ENCODE measurements at regions not wholly inside any gene's neighbourhood (a gene's known extent, or its start where the extent isn't known, plus 50 kb on each side); places are given as distances from the start of the nearest gene placed in this dataset.

DNA sequence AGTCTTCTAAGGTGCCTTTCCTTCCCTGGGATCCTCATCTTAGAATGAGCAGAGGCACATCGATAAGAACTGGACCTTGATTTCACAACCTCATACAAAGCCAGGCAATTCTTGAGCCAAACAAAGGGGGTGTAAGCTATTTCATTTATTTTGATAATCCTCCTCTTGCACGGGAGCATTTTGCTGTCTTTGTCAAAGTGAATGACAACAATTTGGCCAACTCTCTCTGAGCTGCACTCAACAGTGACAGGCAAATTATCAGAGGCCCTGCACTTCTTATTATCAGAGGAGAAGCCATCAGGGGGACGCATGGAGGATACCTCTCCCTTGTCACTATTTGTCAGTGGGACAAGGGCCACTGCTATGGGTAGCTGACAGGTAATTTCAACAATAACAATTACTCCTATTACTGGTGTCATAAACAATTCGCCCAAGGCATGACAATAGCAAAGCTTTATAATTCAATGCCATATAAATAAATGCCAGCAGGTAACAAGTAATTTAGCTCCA, 260.4 kb downstream of the MEIS1 start:
- no peaks in the 10 kb centered on the region for H3K27me3 ChIP-seq (ENCODE audit: insufficient read depth, low read depth)

DNA sequence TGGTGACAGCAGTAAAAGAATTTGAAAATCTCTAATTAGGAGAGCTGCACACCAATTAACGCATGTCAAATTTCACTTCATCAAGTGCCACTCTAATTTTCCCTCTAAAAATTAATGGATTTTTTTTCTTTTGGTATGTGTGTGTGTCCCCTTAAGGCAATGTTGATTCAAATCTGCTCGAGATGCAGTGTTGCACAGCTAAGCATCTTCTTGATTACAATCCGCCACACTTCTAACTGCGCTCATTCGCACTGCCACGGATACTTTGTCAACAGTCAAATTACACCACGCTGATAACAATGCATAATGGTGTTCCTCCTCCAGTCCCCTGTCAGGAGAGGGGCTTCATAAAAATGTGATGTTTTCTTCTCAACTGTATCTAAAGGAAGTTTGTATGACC, 261.4 kb downstream of the MEIS1 start:
- Histone ChIP-seq H3K4me1 (replicated peaks; ENCODE audit: insufficient read depth) (peaks cover 4% of the 10 kb centered on the region), H3K36me3 (ENCODE audit: low read depth) (no peaks in the 10 kb centered on the region), H3K4me2 (no peak overlapping the region), H2AFZ (no peak overlapping the region), H3K27me3 (ENCODE audit: insufficient read depth, low read depth) (no peaks in the 10 kb centered on the region), H3F3A (ENCODE audit: insufficient read depth, low read depth) (no peaks in the 10 kb centered on the region), H3K27ac (no peak overlapping the region), H4K20me1 (ENCODE audit: insufficient read depth) (0 out of 2 replicates have a peak, but pooled peaks cover 3% of the 10 kb centered on the region), H3K9me2 (ENCODE audit: insufficient read depth) (no peaks in the 10 kb centered on the region), H3K4me3 (no peak overlapping the region), H3K9me3 (ENCODE audit: insufficient read depth, low read depth) (no peaks in the 10 kb centered on the region), H3K79me2 (ENCODE audit: low read depth) (no peaks in the 10 kb centered on the region)
- BruUV-seq (replicated peaks), result no TSS peak
- POLR2A ChIA-PET (ENCODE audit: unreplicated experiment), result no interaction called here
- TF ChIP-seq, protein P1, sequence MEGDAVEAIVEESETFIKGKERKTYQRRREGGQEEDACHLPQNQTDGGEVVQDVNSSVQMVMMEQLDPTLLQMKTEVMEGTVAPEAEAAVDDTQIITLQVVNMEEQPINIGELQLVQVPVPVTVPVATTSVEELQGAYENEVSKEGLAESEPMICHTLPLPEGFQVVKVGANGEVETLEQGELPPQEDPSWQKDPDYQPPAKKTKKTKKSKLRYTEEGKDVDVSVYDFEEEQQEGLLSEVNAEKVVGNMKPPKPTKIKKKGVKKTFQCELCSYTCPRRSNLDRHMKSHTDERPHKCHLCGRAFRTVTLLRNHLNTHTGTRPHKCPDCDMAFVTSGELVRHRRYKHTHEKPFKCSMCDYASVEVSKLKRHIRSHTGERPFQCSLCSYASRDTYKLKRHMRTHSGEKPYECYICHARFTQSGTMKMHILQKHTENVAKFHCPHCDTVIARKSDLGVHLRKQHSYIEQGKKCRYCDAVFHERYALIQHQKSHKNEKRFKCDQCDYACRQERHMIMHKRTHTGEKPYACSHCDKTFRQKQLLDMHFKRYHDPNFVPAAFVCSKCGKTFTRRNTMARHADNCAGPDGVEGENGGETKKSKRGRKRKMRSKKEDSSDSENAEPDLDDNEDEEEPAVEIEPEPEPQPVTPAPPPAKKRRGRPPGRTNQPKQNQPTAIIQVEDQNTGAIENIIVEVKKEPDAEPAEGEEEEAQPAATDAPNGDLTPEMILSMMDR (conservative IDR thresholded peaks at IDR 0.05), result no peak
- no peak for TF ChIP-seq EZH2 (IDR thresholded peaks at IDR 0.05; ENCODE audit: low read depth)
- CTCF ChIA-PET, result no interaction called here
- no peak for DNase-seq
- intact Hi-C loops (cut with micrococcal nuclease; ENCODE audit: unreplicated experiment), result no loop called here

More for the DNA sequence above, 260.4 kb downstream of the MEIS1 start:
- no peak for DNase-seq
- no peaks in the 10 kb centered on the region for H3K9me2 ChIP-seq (ENCODE audit: insufficient read depth)
- H3K4me3 ChIP-seq, result no peak overlapping the region
- 0 out of 2 replicates have a peak, but pooled peaks cover 5% of the 10 kb centered on the region for H4K20me1 ChIP-seq (ENCODE audit: insufficient read depth)
- TF ChIP-seq, protein P1 (conservative IDR thresholded peaks at IDR 0.05), result no peak
- no peak for TF ChIP-seq EZH2 (IDR thresholded peaks at IDR 0.05; ENCODE audit: low read depth)
- H3K79me2 ChIP-seq (ENCODE audit: low read depth), result no peaks in the 10 kb centered on the region
- no TSS peak for BruUV-seq (replicated peaks)
- peaks cover 3% of the 10 kb centered on the region for H3K4me1 ChIP-seq (replicated peaks; ENCODE audit: insufficient read depth)
- ChIA-PET POLR2A (ENCODE audit: unreplicated experiment) (no interaction called here), CTCF (no interaction called here)
- H3K36me3 ChIP-seq (ENCODE audit: low read depth), result no peaks in the 10 kb centered on the region
- no peak overlapping the region for H2AFZ ChIP-seq
- no peaks in the 10 kb centered on the region for H3K9me3 ChIP-seq (ENCODE audit: insufficient read depth, low read depth)
- no peaks in the 10 kb centered on the region for H3F3A ChIP-seq (ENCODE audit: insufficient read depth, low read depth)
- intact Hi-C loops (cut with micrococcal nuclease; ENCODE audit: unreplicated experiment), result no loop called here
- no peak overlapping the region for H3K4me2 ChIP-seq
- H3K27ac ChIP-seq, result no peak overlapping the region

DNA sequence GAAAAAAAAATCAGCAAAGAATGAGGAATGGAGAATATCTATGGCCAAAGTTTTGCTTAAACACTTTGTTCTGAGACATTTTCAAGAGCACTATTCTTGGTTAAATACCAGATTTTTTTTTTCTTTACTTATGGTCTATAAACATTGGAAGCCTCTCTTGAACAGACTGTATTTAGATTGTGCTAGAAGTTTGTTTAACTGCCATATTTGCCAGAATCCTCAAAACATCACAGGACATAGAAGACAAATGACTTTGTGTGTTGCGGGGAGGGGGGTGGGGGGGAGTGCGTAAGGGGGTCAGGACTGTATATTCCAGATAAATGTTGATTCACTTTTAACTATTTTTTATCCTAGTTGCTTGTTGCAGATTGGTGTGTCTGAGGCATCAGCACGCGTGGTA, 262.0 kb downstream of the MEIS1 start:
- Histone ChIP-seq H3K27ac (no peak overlapping the region), H3K9me3 (ENCODE audit: insufficient read depth, low read depth) (no peaks in the 10 kb centered on the region), H2AFZ (no peak overlapping the region), H4K20me1 (ENCODE audit: insufficient read depth) (no peaks in the 10 kb centered on the region), H3K9me2 (ENCODE audit: insufficient read depth) (no peaks in the 10 kb centered on the region), H3K79me2 (ENCODE audit: low read depth) (no peaks in the 10 kb centered on the region), H3F3A (ENCODE audit: insufficient read depth, low read depth) (no peaks in the 10 kb centered on the region), H3K4me1 (replicated peaks; ENCODE audit: insufficient read depth) (peaks cover 4% of the 10 kb centered on the region), H3K4me3 (no peak overlapping the region), H3K27me3 (ENCODE audit: insufficient read depth, low read depth) (no peaks in the 10 kb centered on the region), H3K36me3 (ENCODE audit: low read depth) (no peaks in the 10 kb centered on the region), H3K4me2 (no peak overlapping the region)
- no peak for TF ChIP-seq EZH2 (IDR thresholded peaks at IDR 0.05; ENCODE audit: low read depth)
- TF ChIP-seq, protein P1 (conservative IDR thresholded peaks at IDR 0.05), result no peak
- intact Hi-C loops (cut with micrococcal nuclease; ENCODE audit: unreplicated experiment), result no loop called here
- POLR2A ChIA-PET (ENCODE audit: unreplicated experiment), result no interaction called here
- CTCF ChIA-PET, result no interaction called here
- DNase-seq, result no peak
- BruUV-seq (replicated peaks), result no TSS peak
